ENCODE measurements at regions not wholly inside any gene's neighbourhood (a gene's known extent, or its start where the extent isn't known, plus 50 kb on each side); places are given as distances from the start of the nearest gene placed in this dataset.

DNA sequence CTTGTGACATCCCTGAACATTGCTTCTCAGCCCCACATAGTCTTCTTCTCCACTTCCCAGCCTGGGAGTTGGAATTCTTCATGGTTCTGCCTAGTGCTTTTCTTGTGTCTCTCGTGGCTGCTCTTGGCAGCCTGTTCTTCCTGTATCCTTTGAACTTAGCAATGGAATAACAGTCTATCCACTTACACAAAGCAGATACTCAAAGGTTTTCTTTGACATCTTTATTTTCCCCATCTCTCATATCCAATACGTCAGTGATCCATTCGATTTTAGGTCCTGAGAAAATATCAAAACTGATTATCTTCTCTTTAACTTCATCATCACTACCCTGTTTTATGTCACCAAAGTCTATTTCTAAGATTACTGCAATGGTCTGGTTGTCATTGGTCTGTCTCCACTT is 1091.2 kb upstream of the PIK3C3 start (continued):
- no peak for TF ChIP-seq ZNF462 (CRISPR knock-in tag; IDR thresholded peaks at IDR 0.05)
- TF ChIP-seq, protein P1, sequence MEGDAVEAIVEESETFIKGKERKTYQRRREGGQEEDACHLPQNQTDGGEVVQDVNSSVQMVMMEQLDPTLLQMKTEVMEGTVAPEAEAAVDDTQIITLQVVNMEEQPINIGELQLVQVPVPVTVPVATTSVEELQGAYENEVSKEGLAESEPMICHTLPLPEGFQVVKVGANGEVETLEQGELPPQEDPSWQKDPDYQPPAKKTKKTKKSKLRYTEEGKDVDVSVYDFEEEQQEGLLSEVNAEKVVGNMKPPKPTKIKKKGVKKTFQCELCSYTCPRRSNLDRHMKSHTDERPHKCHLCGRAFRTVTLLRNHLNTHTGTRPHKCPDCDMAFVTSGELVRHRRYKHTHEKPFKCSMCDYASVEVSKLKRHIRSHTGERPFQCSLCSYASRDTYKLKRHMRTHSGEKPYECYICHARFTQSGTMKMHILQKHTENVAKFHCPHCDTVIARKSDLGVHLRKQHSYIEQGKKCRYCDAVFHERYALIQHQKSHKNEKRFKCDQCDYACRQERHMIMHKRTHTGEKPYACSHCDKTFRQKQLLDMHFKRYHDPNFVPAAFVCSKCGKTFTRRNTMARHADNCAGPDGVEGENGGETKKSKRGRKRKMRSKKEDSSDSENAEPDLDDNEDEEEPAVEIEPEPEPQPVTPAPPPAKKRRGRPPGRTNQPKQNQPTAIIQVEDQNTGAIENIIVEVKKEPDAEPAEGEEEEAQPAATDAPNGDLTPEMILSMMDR (conservative IDR thresholded peaks at IDR 0.05; ENCODE audit: low read depth in 2 of 2) = no peak
- no peak for TF ChIP-seq JUNB (IDR thresholded peaks at IDR 0.05; ENCODE audit: unreplicated experiment)
- TF ChIP-seq POLR2AphosphoS5 (IDR thresholded peaks at IDR 0.05; ENCODE audit: low read depth) = no peak
- TF ChIP-seq ZNF114 (CRISPR knock-in tag; IDR thresholded peaks at IDR 0.05) = no peak
- no peak for TF ChIP-seq ETS1 (IDR thresholded peaks at IDR 0.05)
- no peak for TF ChIP-seq NANOG (IDR thresholded peaks at IDR 0.05; ENCODE audit: borderline replicate concordance)
- no peak for TF ChIP-seq ZNF331 (CRISPR knock-in tag; IDR thresholded peaks at IDR 0.05; ENCODE audit: low read depth)
- TF ChIP-seq STAT1 (IDR thresholded peaks at IDR 0.05; ENCODE audit: unreplicated experiment) = no peak

Measured in GM23338 (cell line).